ENCODE measurements at regions not wholly inside any gene's neighbourhood (a gene's known extent, or its start where the extent isn't known, plus 50 kb on each side); places are given as distances from the start of the nearest gene placed in this dataset.

GRCh38 chr11:92384802-92385201 is 160.2 kb downstream of the FAT3 start:
- TF ChIP-seq, protein P1, sequence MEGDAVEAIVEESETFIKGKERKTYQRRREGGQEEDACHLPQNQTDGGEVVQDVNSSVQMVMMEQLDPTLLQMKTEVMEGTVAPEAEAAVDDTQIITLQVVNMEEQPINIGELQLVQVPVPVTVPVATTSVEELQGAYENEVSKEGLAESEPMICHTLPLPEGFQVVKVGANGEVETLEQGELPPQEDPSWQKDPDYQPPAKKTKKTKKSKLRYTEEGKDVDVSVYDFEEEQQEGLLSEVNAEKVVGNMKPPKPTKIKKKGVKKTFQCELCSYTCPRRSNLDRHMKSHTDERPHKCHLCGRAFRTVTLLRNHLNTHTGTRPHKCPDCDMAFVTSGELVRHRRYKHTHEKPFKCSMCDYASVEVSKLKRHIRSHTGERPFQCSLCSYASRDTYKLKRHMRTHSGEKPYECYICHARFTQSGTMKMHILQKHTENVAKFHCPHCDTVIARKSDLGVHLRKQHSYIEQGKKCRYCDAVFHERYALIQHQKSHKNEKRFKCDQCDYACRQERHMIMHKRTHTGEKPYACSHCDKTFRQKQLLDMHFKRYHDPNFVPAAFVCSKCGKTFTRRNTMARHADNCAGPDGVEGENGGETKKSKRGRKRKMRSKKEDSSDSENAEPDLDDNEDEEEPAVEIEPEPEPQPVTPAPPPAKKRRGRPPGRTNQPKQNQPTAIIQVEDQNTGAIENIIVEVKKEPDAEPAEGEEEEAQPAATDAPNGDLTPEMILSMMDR (IDR thresholded peaks at IDR 0.05), result no peak
- no peak for TF ChIP-seq POLR2A (IDR thresholded peaks at IDR 0.05)
- TF ChIP-seq POLR2AphosphoS5 (IDR thresholded peaks at IDR 0.05), result no peak

Measured in upper lobe of left lung (tissue), 4 donors.